ENCODE measurements at regions not wholly inside any gene's neighbourhood (a gene's known extent, or its start where the extent isn't known, plus 50 kb on each side); places are given as distances from the start of the nearest gene placed in this dataset.
A peak's percentile ranks its signal among the peaks of the same experiment; 100 is the strongest.

DNA sequence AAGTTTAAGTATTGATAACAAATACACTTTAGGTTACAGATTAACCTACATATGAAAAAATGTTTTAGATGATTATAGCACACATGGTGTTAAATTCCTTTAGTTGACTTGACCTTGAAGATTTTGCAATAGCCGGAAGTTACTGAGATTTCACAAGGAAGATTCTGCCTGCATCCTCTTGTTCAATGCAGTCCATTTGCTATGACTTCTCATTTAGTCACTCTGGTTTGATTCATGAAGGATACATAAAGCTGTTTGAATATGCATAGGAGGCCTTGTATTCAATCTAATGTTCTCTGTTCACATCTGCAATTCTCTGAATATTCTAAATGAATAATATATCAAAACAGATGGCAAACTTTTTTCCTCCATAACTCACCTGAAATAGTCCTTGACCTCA, 870.2 kb upstream of the GOT2 start:
- Histone ChIP-seq H3K4me1 (no peaks in the 10 kb centered on the region), H3K9me3 (no peaks in the 10 kb centered on the region), H3K27me3 (no peaks in the 10 kb centered on the region), H3K4me3 (no peak overlapping the region), H3K27ac (replicated peaks in 1 of 4) (no peak overlapping the region), H3K36me3 (no peaks in the 10 kb centered on the region)
- DNase-seq (ENCODE audit: extremely low spot score): no peak
- intact Hi-C loops (cut with DNase I): no loop called here
- WGBS: 75% methylated on average over 1 of the region's 1 CpG
- TF ChIP-seq CTCF (IDR thresholded peaks at IDR 0.05) (no peak), EP300 (IDR thresholded peaks at IDR 0.05) (no peak), POLR2AphosphoS5 (IDR thresholded peaks at IDR 0.05) (no peak), POLR2A (IDR thresholded peaks at IDR 0.05; ENCODE audit: low read depth) (no peak)

GRCh38 chr16:59601452-59601851, 867.3 kb upstream of the GOT2 start:
- intact Hi-C loops (cut with DNase I): no loop called here
- TF ChIP-seq EP300 (IDR thresholded peaks at IDR 0.05) (no peak), POLR2AphosphoS5 (IDR thresholded peaks at IDR 0.05) (no peak), CTCF (IDR thresholded peaks at IDR 0.05) (no peak), POLR2A (IDR thresholded peaks at IDR 0.05; ENCODE audit: low read depth) (no peak)
- WGBS: 53% methylated on average over 2 of the region's 2 CpGs

GRCh38 chr16:59597269-59597668, 863.2 kb upstream of the GOT2 start:
- H3K9me3 ChIP-seq: no peaks in the 10 kb centered on the region
- TF ChIP-seq POLR2A (IDR thresholded peaks at IDR 0.05; ENCODE audit: low read depth): no peak
- no peak for TF ChIP-seq EP300 (IDR thresholded peaks at IDR 0.05)
- no peak for TF ChIP-seq CTCF (IDR thresholded peaks at IDR 0.05)
- TF ChIP-seq POLR2AphosphoS5 (IDR thresholded peaks at IDR 0.05): no peak
- no peaks in the 10 kb centered on the region for H3K36me3 ChIP-seq
- H3K27me3 ChIP-seq: no peaks in the 10 kb centered on the region
- intact Hi-C loops (cut with DNase I): no loop called here
- H3K27ac ChIP-seq (replicated peaks in 1 of 4): no peak overlapping the region
- peaks cover 0 to 11% (median 3%) of the 10 kb centered on the region in 4 donors for H3K4me1 ChIP-seq
- H3K4me3 ChIP-seq: no peak overlapping the region
- WGBS: 86% methylated on average over 7 of the region's 7 CpGs
- DNase-seq (ENCODE audit: extremely low spot score): no peak

More at GRCh38 chr16:59601452-59601851, 867.3 kb upstream of the GOT2 start:
- H3K4me1 ChIP-seq: no peaks in the 10 kb centered on the region
- H3K27me3 ChIP-seq: no peaks in the 10 kb centered on the region
- H3K9me3 ChIP-seq: no peaks in the 10 kb centered on the region
- H3K4me3 ChIP-seq: no peak overlapping the region
- H3K27ac ChIP-seq (replicated peaks in 1 of 4): no peak overlapping the region
- no peaks in the 10 kb centered on the region for H3K36me3 ChIP-seq
- no peak for DNase-seq (ENCODE audit: extremely low spot score)

- Histone ChIP-seq H3K4me3 (no peak overlapping the region), H3K4me1 (peaks cover 0 to 11% (median 3%) of the 10 kb centered on the region in 4 donors), H3K27me3 (no peaks in the 10 kb centered on the region), H3K36me3 (no peaks in the 10 kb centered on the region), H3K9me3 (no peaks in the 10 kb centered on the region), H3K27ac (replicated peaks in 1 of 4) (no peak overlapping the region)
- DNase-seq (ENCODE audit: extremely low spot score): no peak
- intact Hi-C loops (cut with DNase I): no loop called here
- 84% methylated on average over 4 of the region's 4 CpGs for WGBS
- TF ChIP-seq POLR2A (IDR thresholded peaks at IDR 0.05; ENCODE audit: low read depth) (no peak), POLR2AphosphoS5 (IDR thresholded peaks at IDR 0.05) (no peak), EP300 (IDR thresholded peaks at IDR 0.05) (no peak), CTCF (IDR thresholded peaks at IDR 0.05) (no peak)
These were observed 862.6 kb upstream of the GOT2 start for GRCh38 chr16:59596693-59597092.

DNA sequence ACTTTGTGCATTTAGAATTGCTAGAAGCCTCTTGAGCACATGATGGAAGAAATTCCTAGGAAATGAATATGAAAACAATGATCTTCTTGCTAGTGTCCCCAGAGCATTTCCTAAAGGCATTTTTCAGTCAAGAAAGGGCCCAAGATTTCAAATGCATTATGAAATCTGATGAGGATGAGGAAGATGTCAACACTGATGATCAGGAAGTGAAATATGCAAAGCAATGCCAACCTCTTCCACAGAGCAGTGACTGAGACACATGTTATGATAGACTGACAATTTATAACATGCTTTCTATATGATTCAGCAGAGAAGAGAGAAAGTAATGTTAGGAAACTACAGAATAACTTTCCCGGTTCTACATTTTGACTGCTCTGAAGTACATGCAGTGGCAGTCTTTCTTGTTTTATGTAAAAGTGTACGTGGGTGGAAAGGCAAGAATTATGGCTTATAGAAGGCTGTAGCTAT, 859.1 kb upstream of the GOT2 start:
- Histone ChIP-seq H3K36me3 (no peaks in the 10 kb centered on the region), H3K4me1 (peaks cover 0 to 11% (median 3%) of the 10 kb centered on the region in 4 donors), H3K27me3 (no peaks in the 10 kb centered on the region), H3K9me3 (no peaks in the 10 kb centered on the region), H3K27ac (replicated peaks in 1 of 4) (no peak overlapping the region), H3K4me3 (no peak overlapping the region)
- intact Hi-C loops (cut with DNase I): no loop called here
- DNase-seq (ENCODE audit: extremely low spot score): no peak
- WGBS: 40% methylated on average over 2 of the region's 2 CpGs
- TF ChIP-seq POLR2AphosphoS5 (IDR thresholded peaks at IDR 0.05) (peak in 1 of 2 donors; percentile 19), EP300 (IDR thresholded peaks at IDR 0.05) (no peak)
